ENCODE measurements at regions not wholly inside any gene's neighbourhood (a gene's known extent, or its start where the extent isn't known, plus 50 kb on each side); places are given as distances from the start of the nearest gene placed in this dataset.

- TF ChIP-seq POLR2AphosphoS5 (IDR thresholded peaks at IDR 0.05; ENCODE audit: borderline replicate concordance, low read depth, low read length) (no peak), EZH2 (IDR thresholded peaks at IDR 0.05) (no peak)
Observed at GRCh38 chr5:97480313-97480712, 297.3 kb upstream of the RIOK2 start.

Measured in SK-N-MC (cell line).